ENCODE measurements at regions not wholly inside any gene's neighbourhood (a gene's known extent, or its start where the extent isn't known, plus 50 kb on each side); places are given as distances from the start of the nearest gene placed in this dataset.
"Not testable (repeated sequence)": the region's sequence is repeated elsewhere in the genome, so short reads cannot be mapped to it uniquely, and the experiment has no call there.

GRCh38 chr13:54572037-54572436 is 1543.4 kb downstream of the OLFM4 start:
- not testable (repeated sequence) for DNase-seq (ENCODE audit: low read depth in 4 of 4, low spot score in 3 of 4)

GRCh38 chr13:54573186-54573585 is 1544.6 kb downstream of the OLFM4 start:
- no peak for DNase-seq (ENCODE audit: low read depth in 4 of 4, low spot score in 3 of 4)

DNA sequence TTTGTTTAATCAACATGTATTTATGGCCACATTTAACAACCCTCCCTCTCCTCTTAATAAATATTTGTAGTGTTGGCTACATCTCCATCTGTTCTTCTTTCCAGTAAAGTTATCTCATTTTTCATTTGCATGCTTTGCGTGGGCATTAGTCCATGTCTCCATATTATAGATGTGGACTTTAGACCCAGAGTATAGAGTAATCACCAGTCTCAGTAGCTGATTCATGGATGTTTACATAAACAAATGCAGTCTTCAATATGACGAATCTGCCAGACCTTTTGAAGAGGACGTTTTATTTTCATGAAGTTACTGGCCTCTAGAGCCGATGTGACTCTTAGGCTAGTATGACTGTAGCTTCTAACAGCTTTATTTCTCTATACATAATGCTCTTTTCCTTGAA is 1546.2 kb downstream of the OLFM4 start:
- no peak for DNase-seq (ENCODE audit: low read depth in 4 of 4, low spot score in 3 of 4)

- DNase-seq (ENCODE audit: low read depth in 4 of 4, low spot score in 3 of 4): no peak
Observed at GRCh38 chr13:54591540-54591939, 1562.9 kb downstream of the OLFM4 start.

DNA sequence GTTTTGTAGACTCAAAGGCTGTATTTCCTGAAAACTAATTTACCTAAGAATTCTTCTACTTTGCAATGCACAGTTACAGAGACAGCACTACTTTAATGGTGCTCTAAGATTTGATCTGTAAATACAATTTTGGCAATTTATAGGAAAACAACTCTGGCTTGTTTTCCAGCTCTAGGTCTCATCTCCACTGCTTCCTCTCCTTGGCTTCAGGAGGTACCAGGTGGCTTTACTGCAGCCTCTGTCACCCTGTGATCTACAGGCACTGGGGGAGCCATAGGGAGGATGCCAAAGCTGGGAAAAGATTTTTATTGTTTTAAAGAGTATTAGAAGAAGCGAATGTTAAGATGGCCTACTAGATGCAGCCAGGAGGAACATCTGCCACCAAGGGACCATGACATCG is 1563.6 kb downstream of the OLFM4 start:
- no peak for DNase-seq (ENCODE audit: low read depth in 4 of 4, low spot score in 3 of 4)

GRCh38 chr13:54593504-54593903 is 1564.9 kb downstream of the OLFM4 start:
- no peak for DNase-seq (ENCODE audit: low read depth in 4 of 4, low spot score in 3 of 4)

GRCh38 chr13:54597540-54598088 is 1569.0 kb downstream of the OLFM4 start:
- no peak for DNase-seq (ENCODE audit: low read depth in 4 of 4, low spot score in 3 of 4)

DNA sequence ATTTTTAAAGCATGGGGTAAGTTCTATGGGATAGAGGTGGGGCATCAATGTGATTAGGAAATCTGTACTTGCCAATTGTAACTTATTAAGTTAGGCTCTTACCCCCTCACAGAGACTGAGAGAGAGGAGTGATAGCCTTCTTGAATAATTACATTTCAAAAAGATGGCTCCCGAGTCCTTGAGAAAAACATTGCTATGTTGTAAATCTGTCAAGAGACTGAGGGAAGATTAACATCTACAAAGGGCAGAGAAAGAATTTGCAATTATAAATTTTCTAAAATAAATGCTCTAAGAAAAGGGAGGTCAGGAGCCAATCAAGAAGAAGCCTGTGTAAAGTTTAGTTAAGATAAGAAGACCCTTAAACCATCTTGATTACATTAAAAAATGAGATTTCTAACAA is 1570.8 kb downstream of the OLFM4 start:
- DNase-seq (ENCODE audit: low read depth in 4 of 4, low spot score in 3 of 4): no peak

- no peak for DNase-seq (ENCODE audit: low read depth in 4 of 4, low spot score in 3 of 4)
Observed at GRCh38 chr13:54606944-54607343, 1578.3 kb downstream of the OLFM4 start.

DNA sequence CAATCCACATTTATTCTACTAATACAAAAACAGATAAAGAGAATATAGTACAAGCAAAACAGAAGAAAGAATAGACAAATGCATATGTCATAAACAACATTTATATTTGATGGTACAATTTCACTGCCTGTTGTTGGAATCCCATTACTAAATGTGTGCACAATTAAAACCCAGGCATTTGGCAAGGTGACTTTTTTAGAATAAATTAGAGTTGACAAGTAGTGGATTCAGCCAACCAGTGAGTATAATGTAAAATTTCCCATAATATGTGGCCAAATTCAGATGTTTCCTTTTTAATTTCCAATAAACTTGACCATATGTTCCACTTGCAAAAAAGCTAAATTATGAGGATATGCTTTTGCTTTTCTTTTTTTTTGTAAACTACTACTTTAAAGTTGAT is 1578.8 kb downstream of the OLFM4 start:
- no peak for DNase-seq (ENCODE audit: low read depth in 4 of 4, low spot score in 3 of 4)

- DNase-seq (ENCODE audit: low read depth in 4 of 4, low spot score in 3 of 4): no peak
Observed at GRCh38 chr13:54611390-54611789, 1582.8 kb downstream of the OLFM4 start.

DNA sequence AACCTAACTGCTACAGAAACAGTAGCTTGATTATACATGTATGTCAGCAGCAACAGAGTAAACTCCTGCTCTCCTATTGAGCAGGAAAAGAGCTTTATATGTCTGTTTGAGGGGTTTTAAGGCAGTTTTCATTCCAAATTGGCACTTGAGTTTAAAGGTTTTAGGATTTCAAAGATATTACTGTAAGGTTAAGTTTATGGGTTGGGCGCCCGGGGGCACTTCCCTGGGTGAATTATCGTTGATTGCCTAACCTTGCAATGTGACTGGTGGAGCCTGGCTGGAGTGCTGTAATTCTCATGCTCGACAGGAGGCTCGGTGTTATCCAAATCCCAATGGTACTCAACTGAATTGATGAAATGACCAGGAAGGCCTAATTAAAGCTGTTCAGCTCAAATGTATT is 1586.1 kb downstream of the OLFM4 start:
- DNase-seq (ENCODE audit: low read depth in 4 of 4, low spot score in 3 of 4): no peak

- not testable (repeated sequence) for DNase-seq (ENCODE audit: low read depth in 4 of 4, low spot score in 3 of 4)
Observed at GRCh38 chr13:54626504-54626903, 1597.9 kb downstream of the OLFM4 start.

GRCh38 chr13:54627646-54628372 is 1599.2 kb downstream of the OLFM4 start:
- no peak for DNase-seq (ENCODE audit: low read depth in 4 of 4, low spot score in 3 of 4)

- no peak for DNase-seq (ENCODE audit: low read depth in 4 of 4, low spot score in 3 of 4)
Observed at GRCh38 chr13:54628383-54628782, 1599.8 kb downstream of the OLFM4 start.

DNA sequence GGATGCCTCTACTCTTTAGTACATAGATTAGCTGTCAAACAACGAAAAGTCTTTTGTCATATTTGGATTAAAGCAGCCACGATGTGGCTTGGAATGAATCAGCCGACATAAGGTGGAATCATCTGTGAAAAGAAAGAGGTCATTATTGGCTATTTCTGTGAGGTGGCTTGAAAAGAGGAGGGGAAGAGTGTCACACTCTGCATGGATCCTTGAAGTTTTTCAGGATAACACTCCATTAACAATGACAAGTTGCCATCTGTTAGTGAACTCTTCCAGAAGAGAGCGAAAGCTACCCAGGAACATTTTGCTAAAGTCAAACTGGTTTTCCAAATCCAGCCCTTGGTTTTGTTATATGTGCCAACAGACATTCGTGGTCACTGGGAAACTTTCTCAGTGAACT is 1604.8 kb downstream of the OLFM4 start:
- DNase-seq (ENCODE audit: low read depth in 4 of 4, low spot score in 3 of 4): no peak

DNA sequence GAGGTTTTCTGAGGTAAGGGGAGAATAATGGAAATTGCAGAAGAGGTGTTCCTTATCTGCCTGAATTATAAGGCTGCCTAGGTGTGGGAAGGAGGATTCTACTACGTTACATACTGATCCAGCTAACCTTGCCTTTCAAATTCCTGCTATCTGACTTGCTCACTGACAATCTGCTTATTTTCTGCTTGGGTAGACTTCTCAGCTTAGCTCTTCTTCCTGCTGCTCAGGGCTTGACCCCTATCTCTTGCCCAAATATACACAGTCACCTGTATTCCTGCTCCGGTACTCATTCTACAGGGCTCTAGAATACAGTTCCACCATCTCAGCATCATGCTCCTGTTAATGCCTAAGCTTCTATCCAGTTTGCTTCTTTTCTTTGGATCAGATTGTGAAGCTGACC is 1607.6 kb downstream of the OLFM4 start:
- DNase-seq (ENCODE audit: low read depth in 4 of 4, low spot score in 3 of 4): no peak

DNA sequence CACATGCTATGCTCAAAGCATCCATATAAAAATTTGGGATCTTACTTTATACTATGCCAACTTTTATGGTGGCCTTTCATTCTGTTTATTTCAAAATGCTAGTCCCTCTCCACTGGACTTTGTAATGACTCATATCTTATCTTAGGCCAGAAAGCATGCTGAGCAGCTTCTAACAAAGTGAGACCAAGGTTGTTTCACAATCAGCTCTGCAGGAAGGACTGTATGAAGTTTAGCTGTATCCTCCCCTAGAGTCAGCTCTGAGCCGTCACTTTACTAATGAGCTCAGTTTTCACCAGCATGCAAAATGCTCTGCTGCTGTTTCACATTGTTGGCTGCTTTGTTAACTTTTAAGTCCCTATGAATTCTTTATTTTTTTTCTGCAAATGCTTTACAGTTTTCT is 1608.8 kb downstream of the OLFM4 start:
- DNase-seq (ENCODE audit: low read depth in 4 of 4, low spot score in 3 of 4): no peak

GRCh38 chr13:54640719-54641118 is 1612.1 kb downstream of the OLFM4 start:
- no peak for DNase-seq (ENCODE audit: low read depth in 4 of 4, low spot score in 3 of 4)

DNA sequence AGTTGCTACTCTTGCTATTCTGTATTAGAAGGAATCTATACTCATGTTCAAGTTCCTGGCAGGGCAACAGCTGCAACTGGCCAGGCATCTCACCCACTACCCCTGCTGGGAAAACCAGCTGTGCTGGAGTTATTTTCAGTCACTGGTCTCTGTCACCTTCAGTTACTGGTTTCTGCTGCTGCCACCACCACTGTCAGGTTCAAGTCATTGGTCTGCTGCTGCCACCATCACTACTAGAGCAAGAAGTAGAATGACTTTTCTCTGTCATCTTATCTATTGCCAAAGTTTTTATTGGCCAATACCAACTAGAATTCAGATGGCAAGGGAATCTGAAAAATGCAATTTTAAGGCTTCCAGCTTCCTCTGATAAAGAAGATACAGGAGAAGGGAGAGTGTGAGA is 1615.2 kb downstream of the OLFM4 start:
- no peak for DNase-seq (ENCODE audit: low read depth in 4 of 4, low spot score in 3 of 4)

DNA sequence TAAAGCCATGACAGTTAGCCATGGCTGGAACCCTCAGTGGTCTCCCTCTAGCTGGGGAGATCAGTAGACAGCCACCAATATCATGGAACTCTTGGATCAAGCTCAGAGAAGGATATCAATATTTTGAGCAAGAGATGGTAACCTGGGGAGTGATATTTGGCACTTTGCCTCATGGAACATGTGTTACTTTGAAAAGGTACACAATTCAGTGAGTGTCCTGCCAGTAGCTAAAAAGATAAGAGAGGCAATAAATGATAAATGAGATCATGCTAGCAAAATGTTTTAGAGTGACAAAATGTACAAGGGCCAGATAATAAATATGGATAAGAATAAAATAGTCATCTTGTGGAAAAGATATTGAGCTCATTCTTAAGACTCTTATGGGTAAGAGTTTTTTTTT is 1618.7 kb downstream of the OLFM4 start:
- no peak for DNase-seq (ENCODE audit: low read depth in 4 of 4, low spot score in 3 of 4)

- DNase-seq (ENCODE audit: low read depth in 4 of 4, low spot score in 3 of 4): no peak
Observed at GRCh38 chr13:54657588-54657987, 1629.0 kb downstream of the OLFM4 start.

DNA sequence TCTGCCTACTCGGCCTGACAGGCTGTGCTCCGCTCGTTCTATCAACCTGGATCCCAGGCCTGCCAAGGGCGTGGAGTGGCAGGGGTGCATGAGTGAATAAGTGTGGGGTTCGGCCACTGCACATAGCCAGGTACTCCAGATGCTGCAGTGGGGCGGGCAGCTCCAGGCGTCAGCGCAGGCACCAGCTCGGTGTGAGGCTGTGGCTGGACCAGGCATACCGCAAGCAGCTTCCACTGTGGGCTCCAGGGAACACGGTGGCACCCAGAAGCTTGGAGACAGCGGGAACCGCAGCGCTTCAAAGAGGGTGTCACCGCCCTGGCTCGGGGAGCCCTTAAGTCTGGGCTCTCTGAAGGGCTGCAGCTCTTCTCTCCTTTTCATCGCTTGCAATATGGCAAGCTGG is 1630.2 kb downstream of the OLFM4 start:
- no peak for DNase-seq (ENCODE audit: low read depth in 4 of 4, low spot score in 3 of 4)

Measured in left renal pelvis (tissue), 4 donors.